ENCODE measurements at regions not wholly inside any gene's neighbourhood (a gene's known extent, or its start where the extent isn't known, plus 50 kb on each side); places are given as distances from the start of the nearest gene placed in this dataset.

- no peak for DNase-seq
Observed at GRCh38 chr4:22217480-22217879, 268.9 kb upstream of the KCNIP4 start.

GRCh38 chr4:22216278-22216677, 267.7 kb upstream of the KCNIP4 start:
- no peak for DNase-seq

- DNase-seq: no peak
Observed at GRCh38 chr4:22215084-22215483, 266.5 kb upstream of the KCNIP4 start.

GRCh38 chr4:22203711-22204011, 255.1 kb upstream of the KCNIP4 start:
- DNase-seq: no peak

GRCh38 chr4:22202975-22203710, 254.6 kb upstream of the KCNIP4 start:
- no peak for DNase-seq

GRCh38 chr4:22202246-22202974, 253.8 kb upstream of the KCNIP4 start:
- no peak for DNase-seq

- no peak for DNase-seq
Observed at GRCh38 chr4:22201256-22201655, 252.7 kb upstream of the KCNIP4 start.

GRCh38 chr4:22196551-22196950, 248.0 kb upstream of the KCNIP4 start:
- no peak for DNase-seq

GRCh38 chr4:22192084-22192511, 243.5 kb upstream of the KCNIP4 start:
- DNase-seq: no peak

GRCh38 chr4:22191565-22191964, 243.0 kb upstream of the KCNIP4 start:
- no peak for DNase-seq

GRCh38 chr4:22190855-22191254, 242.3 kb upstream of the KCNIP4 start:
- DNase-seq: no peak

- DNase-seq: no peak
Observed at GRCh38 chr4:22187203-22187820, 238.7 kb upstream of the KCNIP4 start.

- no peak for DNase-seq
Observed at GRCh38 chr4:22181736-22182135, 233.2 kb upstream of the KCNIP4 start.

- DNase-seq: no peak
Observed at GRCh38 chr4:22179124-22179874, 230.7 kb upstream of the KCNIP4 start.

- DNase-seq: no peak
Observed at GRCh38 chr4:22174640-22175039, 226.1 kb upstream of the KCNIP4 start.

- DNase-seq: no peak
Observed at GRCh38 chr4:22170353-22170752, 221.8 kb upstream of the KCNIP4 start.

GRCh38 chr4:22167201-22167600, 218.6 kb upstream of the KCNIP4 start:
- DNase-seq: no peak

GRCh38 chr4:22162454-22162853, 213.9 kb upstream of the KCNIP4 start:
- no peak for DNase-seq

- DNase-seq: no peak
Observed at GRCh38 chr4:22130741-22131140, 182.2 kb upstream of the KCNIP4 start.

GRCh38 chr4:22129454-22130029, 181.0 kb upstream of the KCNIP4 start:
- peak; percentile 7 to 34 (median 21) for DNase-seq

- DNase-seq: no peak
Observed at GRCh38 chr4:22122062-22122461, 173.5 kb upstream of the KCNIP4 start.

- DNase-seq: no peak
Observed at GRCh38 chr4:22115262-22115661, 166.7 kb upstream of the KCNIP4 start.

- no peak for DNase-seq
Observed at GRCh38 chr4:22103768-22104167, 155.2 kb upstream of the KCNIP4 start.
